Hepatocyte (in vitro differentiated cells): ENCODE measurements at regions not wholly inside any gene's neighbourhood (a gene's known extent, or its start where the extent isn't known, plus 50 kb on each side); places are given as distances from the start of the nearest gene placed in this dataset.

Experiments used
- DNase-seq: peaks from one replicate; pipeline ENCODE4 v3.0.0-alpha.2; 2016; ENCODE audit warnings: low spot score
- H2AFZ ChIP-seq: fragments of 200-600 bp; sonication (generic); 2 replicates; pipeline ENCODE4 v1.6.0; 2016; ENCODE audit warnings: antibody characterized with exemption, mild to moderate bottlenecking
- H3K27ac ChIP-seq: fragments of 200-600 bp; sonication (generic); 2 replicates; pipeline ENCODE4 v1.5.1; 2016; ENCODE audit warnings: mild to moderate bottlenecking
- H3K27me3 ChIP-seq: fragments of 200-600 bp; sonication (generic); 2 replicates; pipeline ENCODE4 v1.6.1; 2016
- H3K36me3 ChIP-seq: fragments of 200-600 bp; sonication (generic); replicated peaks from 2 replicates; pipeline ENCODE4 v1.5.1; 2016; ENCODE audit warnings: low read depth; ENCODE audit not compliant: insufficient read depth
- H3K4me1 ChIP-seq: fragments of 200-600 bp; sonication (generic); 2 replicates; pipeline ENCODE4 v1.5.1; 2016; ENCODE audit warnings: mild to moderate bottlenecking, moderate library complexity; ENCODE audit not compliant: insufficient read depth
- H3K4me2 ChIP-seq: fragments of 200-600 bp; sonication (generic); 2 replicates; pipeline ENCODE4 v1.6.0; 2016
- H3K4me3 ChIP-seq: fragments of 200-600 bp; sonication (generic); 2 replicates; pipeline ENCODE4 v1.5.1; 2016; ENCODE audit warnings: mild to moderate bottlenecking
- H3K79me2 ChIP-seq: fragments of 200-600 bp; sonication (generic); 2 replicates; pipeline ENCODE4 v1.6.0; 2017; ENCODE audit warnings: mild to moderate bottlenecking
- H3K9me2 ChIP-seq: fragments of 200-600 bp; sonication (generic); replicated peaks from 2 replicates; pipeline ENCODE4 v1.6.0; 2017; ENCODE audit warnings: mild to moderate bottlenecking; ENCODE audit not compliant: insufficient read depth
- H3K9me3 ChIP-seq: fragments of 200-600 bp; sonication (generic); 2 replicates; pipeline ENCODE4 v1.5.1; 2016; ENCODE audit warnings: low read depth, mild to moderate bottlenecking
- H4K20me1 ChIP-seq: fragments of 200-600 bp; sonication (generic); 2 replicates; pipeline ENCODE4 v1.6.0; 2016; ENCODE audit warnings: mild to moderate bottlenecking; ENCODE audit not compliant: insufficient read depth, poor library complexity, severe bottlenecking
- EZH2 ChIP-seq: fragments of 200-600 bp; sonication (generic); IDR thresholded peaks from 2 replicates; pipeline ENCODE4 v1.6.1; 2016; ENCODE audit warnings: antibody characterized with exemption, mild to moderate bottlenecking, borderline replicate concordance
- EZH2phosphoT487 ChIP-seq: fragments of 200-600 bp; sonication (generic); IDR thresholded peaks from one replicate; pipeline ENCODE4 v1.6.1; 2018; ENCODE audit warnings: antibody characterized with exemption, mild to moderate bottlenecking, low read depth, moderate library complexity; ENCODE audit not compliant: unreplicated experiment, severe bottlenecking
- WGBS: methylation state at CpG from one replicate; pipeline ENCODE4 v1.1.6; 2016; ENCODE audit warnings: low lambda C conversion rate; ENCODE audit errors: missing lambda C conversion rate; 5-methylcytosine and 5-hydroxymethylcytosine counted together
- TF ChIP-seq, protein P1 (sequence below): fragments of 200-600 bp; sonication (generic); IDR thresholded peaks from 2 replicates; pipeline ENCODE4 v1.5.1; 2016; ENCODE audit warnings: antibody characterized with exemption, mild to moderate bottlenecking; ENCODE audit not compliant: poor library complexity

DNA sequence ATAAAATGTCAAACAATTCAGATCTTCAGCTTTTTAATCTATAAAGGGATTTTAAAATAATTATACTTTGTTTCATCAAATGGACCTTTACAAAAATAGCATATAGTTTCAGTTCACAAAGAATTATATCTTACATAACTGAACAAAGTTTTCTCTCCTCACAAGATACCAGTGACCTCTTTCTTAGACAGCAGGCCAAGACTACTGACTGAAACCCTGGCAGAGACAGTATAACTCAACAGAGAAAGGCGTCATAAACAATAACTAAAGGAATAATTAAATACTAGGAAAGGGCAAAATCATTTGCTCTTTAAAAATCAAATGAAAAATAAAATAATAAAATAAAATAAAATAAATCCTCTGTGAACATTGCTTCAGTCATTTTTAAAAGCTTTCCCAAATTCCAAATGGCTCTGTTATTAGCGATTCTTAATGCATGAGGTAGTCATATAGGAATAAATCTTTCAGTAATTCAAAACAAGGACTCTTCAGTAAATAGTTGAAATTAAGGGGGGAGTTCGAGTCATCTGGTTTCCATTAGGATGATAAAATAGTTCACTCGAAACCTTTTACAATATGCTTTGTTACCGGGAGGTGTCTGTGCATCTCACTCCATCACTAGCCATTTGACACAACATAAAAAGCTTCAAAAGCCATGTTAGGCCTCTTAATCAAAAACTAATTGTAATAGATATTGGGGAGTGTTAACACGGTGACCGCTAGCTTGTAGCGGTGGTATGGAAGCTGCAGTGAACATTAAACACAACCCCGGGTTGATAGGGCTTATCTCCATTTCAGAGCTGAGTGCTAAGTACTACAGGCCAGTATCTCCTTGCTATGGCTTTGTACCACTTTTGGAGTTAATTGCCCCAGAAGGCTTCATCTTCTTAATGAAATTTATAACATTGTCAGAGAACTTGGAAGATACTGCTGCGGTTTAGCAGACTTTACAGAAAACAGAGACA lies 142.9 kb upstream of the NR2F2 start:
- Histone ChIP-seq H3K4me2 (peak overlapping the region; percentile 19), H3K79me2 (no peaks in the 10 kb centered on the region), H3K27ac (no peak overlapping the region), H3K4me3 (no peak overlapping the region), H3K4me1 (peaks cover 21% of the 10 kb centered on the region), H3K9me2 (no peaks in the 10 kb centered on the region), H2AFZ (no peak overlapping the region), H3K36me3 (no peaks in the 10 kb centered on the region), H3K9me3 (no peaks in the 10 kb centered on the region), H4K20me1 (no peaks in the 10 kb centered on the region), H3K27me3 (no peaks in the 10 kb centered on the region)
- TF ChIP-seq EZH2phosphoT487 (no peak), EZH2 (no peak)
- TF ChIP-seq, protein P1, sequence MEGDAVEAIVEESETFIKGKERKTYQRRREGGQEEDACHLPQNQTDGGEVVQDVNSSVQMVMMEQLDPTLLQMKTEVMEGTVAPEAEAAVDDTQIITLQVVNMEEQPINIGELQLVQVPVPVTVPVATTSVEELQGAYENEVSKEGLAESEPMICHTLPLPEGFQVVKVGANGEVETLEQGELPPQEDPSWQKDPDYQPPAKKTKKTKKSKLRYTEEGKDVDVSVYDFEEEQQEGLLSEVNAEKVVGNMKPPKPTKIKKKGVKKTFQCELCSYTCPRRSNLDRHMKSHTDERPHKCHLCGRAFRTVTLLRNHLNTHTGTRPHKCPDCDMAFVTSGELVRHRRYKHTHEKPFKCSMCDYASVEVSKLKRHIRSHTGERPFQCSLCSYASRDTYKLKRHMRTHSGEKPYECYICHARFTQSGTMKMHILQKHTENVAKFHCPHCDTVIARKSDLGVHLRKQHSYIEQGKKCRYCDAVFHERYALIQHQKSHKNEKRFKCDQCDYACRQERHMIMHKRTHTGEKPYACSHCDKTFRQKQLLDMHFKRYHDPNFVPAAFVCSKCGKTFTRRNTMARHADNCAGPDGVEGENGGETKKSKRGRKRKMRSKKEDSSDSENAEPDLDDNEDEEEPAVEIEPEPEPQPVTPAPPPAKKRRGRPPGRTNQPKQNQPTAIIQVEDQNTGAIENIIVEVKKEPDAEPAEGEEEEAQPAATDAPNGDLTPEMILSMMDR, result no peak
- DNase-seq, result no peak
- WGBS, result 40% methylated on average over 10 of the region's 10 CpGs

DNA sequence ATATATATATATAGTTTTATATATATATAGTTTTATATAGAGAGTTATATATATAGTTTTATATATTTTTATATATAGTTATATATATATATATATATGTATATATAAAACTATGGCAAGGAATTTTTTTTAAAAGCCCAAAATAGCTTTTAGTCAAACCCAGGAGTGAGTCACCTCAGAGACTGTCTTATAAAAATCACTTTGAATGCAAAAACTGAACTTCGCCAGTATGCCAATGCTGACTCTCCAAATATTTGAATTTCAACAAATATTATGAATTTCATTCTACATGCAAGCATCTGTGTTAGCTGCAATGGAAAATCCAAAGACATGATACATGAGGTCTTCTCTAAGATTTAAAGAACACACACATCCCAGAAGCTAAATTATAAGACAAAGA lies 132.8 kb upstream of the NR2F2 start:
- H3K79me2 ChIP-seq, result no peaks in the 10 kb centered on the region
- 96% methylated on average over 1 of the region's 1 CpG for WGBS
- no peak overlapping the region for H2AFZ ChIP-seq

GRCh38 chr15:96199111-96199510 lies 131.4 kb upstream of the NR2F2 start:
- Histone ChIP-seq H3K9me2 (no peaks in the 10 kb centered on the region), H3K9me3 (no peaks in the 10 kb centered on the region), H3K79me2 (no peaks in the 10 kb centered on the region), H4K20me1 (no peaks in the 10 kb centered on the region), H2AFZ (no peak overlapping the region), H3K4me1 (no peaks in the 10 kb centered on the region), H3K4me2 (no peak overlapping the region), H3K27me3 (no peaks in the 10 kb centered on the region), H3K27ac (no peak overlapping the region), H3K4me3 (no peak overlapping the region), H3K36me3 (no peaks in the 10 kb centered on the region)
- TF ChIP-seq EZH2phosphoT487 (no peak), EZH2 (no peak)
- TF ChIP-seq, protein P1, result no peak
- no peak for DNase-seq

More for the DNA sequence above, 132.8 kb upstream of the NR2F2 start:
- Histone ChIP-seq H3K4me3 (no peak overlapping the region), H3K27ac (no peak overlapping the region), H3K4me1 (no peaks in the 10 kb centered on the region), H3K9me3 (no peaks in the 10 kb centered on the region), H4K20me1 (no peaks in the 10 kb centered on the region), H3K36me3 (no peaks in the 10 kb centered on the region), H3K9me2 (no peaks in the 10 kb centered on the region), H3K4me2 (no peak overlapping the region), H3K27me3 (no peaks in the 10 kb centered on the region)
- no peak for DNase-seq
- no peak for TF ChIP-seq EZH2phosphoT487
- TF ChIP-seq EZH2, result no peak
- TF ChIP-seq, protein P1, result no peak
